Upper lobe of left lung (tissue), 4 donors: ENCODE measurements at regions not wholly inside any gene's neighbourhood (a gene's known extent, or its start where the extent isn't known, plus 50 kb on each side); places are given as distances from the start of the nearest gene placed in this dataset.

Experiments used
- CTCF ChIP-seq, 6 experiments: fragments of 450-650 bp in 4 of 6; fragments of 200-600 bp in 2 of 6; sonication (generic) in 2 of 6; IDR thresholded peaks; one replicate each; pipeline ENCODE4 v1.5.1; 2016 to 2019; ENCODE audit warnings: antibody characterized with exemption in 6 of 6
- EP300 ChIP-seq, 4 donors: sonication (generic); formaldehyde crosslinking; IDR thresholded peaks; one replicate each; pipeline ENCODE4 v1.5.1; 2017; ENCODE audit warnings: antibody characterized with exemption in 4 of 4, control low read depth in 2 of 4
- POLR2A ChIP-seq, 4 donors: fragments of 450-650 bp; IDR thresholded peaks; one replicate each; pipeline ENCODE4 v1.5.1; 2016 to 2017; ENCODE audit warnings: antibody characterized with exemption in 4 of 4, mild to moderate bottlenecking in 2 of 4

- TF ChIP-seq CTCF (IDR thresholded peaks at IDR 0.05) (no peak), POLR2A (IDR thresholded peaks at IDR 0.05) (no peak), EP300 (IDR thresholded peaks at IDR 0.05) (no peak)
These were observed 158.8 kb downstream of the CTTN start for GRCh38 chr11:70556884-70557741.
